ENCODE measurements at regions not wholly inside any gene's neighbourhood (a gene's known extent, or its start where the extent isn't known, plus 50 kb on each side); places are given as distances from the start of the nearest gene placed in this dataset.

DNA sequence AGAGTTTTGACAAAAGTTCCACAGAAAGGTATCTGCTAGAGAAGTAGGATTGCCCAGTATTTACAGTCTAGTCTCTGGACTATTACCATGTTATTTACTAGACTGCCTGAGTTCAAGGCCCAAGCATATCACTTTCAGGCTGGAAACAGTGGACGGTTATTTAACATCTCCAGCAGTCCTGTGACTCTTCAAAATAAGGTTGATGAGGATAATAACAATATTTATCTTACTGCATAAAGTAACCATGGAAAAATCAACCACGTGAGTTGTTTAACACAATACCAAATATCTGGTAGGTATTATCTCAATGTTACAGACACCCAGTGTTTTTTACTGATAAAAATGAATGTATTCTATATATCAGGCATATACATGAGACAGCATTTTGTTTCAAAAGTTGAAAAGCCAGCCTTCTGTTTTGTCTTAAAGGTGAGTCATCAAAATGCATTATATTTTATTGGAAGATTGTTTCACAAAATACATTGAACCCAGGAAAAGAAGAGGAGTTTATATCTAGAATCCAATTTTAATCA, 535.8 kb downstream of the TBL1XR1 start (continued):
- TF ChIP-seq, protein P1, sequence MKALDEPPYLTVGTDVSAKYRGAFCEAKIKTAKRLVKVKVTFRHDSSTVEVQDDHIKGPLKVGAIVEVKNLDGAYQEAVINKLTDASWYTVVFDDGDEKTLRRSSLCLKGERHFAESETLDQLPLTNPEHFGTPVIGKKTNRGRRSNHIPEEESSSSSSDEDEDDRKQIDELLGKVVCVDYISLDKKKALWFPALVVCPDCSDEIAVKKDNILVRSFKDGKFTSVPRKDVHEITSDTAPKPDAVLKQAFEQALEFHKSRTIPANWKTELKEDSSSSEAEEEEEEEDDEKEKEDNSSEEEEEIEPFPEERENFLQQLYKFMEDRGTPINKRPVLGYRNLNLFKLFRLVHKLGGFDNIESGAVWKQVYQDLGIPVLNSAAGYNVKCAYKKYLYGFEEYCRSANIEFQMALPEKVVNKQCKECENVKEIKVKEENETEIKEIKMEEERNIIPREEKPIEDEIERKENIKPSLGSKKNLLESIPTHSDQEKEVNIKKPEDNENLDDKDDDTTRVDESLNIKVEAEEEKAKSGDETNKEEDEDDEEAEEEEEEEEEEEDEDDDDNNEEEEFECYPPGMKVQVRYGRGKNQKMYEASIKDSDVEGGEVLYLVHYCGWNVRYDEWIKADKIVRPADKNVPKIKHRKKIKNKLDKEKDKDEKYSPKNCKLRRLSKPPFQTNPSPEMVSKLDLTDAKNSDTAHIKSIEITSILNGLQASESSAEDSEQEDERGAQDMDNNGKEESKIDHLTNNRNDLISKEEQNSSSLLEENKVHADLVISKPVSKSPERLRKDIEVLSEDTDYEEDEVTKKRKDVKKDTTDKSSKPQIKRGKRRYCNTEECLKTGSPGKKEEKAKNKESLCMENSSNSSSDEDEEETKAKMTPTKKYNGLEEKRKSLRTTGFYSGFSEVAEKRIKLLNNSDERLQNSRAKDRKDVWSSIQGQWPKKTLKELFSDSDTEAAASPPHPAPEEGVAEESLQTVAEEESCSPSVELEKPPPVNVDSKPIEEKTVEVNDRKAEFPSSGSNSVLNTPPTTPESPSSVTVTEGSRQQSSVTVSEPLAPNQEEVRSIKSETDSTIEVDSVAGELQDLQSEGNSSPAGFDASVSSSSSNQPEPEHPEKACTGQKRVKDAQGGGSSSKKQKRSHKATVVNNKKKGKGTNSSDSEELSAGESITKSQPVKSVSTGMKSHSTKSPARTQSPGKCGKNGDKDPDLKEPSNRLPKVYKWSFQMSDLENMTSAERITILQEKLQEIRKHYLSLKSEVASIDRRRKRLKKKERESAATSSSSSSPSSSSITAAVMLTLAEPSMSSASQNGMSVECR (CRISPR knock-in tag; IDR thresholded peaks at IDR 0.05), result no peak
- TF ChIP-seq TRIM24 (IDR thresholded peaks at IDR 0.05), result peak; percentile 85 to 94
- TF ChIP-seq ZKSCAN1 (IDR thresholded peaks at IDR 0.05; ENCODE audit: low read depth, low read length), result no peak
- TF ChIP-seq, protein P2, sequence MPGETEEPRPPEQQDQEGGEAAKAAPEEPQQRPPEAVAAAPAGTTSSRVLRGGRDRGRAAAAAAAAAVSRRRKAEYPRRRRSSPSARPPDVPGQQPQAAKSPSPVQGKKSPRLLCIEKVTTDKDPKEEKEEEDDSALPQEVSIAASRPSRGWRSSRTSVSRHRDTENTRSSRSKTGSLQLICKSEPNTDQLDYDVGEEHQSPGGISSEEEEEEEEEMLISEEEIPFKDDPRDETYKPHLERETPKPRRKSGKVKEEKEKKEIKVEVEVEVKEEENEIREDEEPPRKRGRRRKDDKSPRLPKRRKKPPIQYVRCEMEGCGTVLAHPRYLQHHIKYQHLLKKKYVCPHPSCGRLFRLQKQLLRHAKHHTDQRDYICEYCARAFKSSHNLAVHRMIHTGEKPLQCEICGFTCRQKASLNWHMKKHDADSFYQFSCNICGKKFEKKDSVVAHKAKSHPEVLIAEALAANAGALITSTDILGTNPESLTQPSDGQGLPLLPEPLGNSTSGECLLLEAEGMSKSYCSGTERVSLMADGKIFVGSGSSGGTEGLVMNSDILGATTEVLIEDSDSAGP (CRISPR knock-in tag; IDR thresholded peaks at IDR 0.05), result no peak
- TF ChIP-seq LCOR (CRISPR knock-in tag; IDR thresholded peaks at IDR 0.05), result no peak
- no peak for TF ChIP-seq CEBPG (CRISPR knock-in tag; IDR thresholded peaks at IDR 0.05)
- no peak for TF ChIP-seq CEBPG (tag; conservative IDR thresholded peaks at IDR 0.05 in 1 of 2, IDR thresholded peaks at IDR 0.05 in 1 of 2)
- no peak for TF ChIP-seq ZBED1 (IDR thresholded peaks at IDR 0.05)
- peak; percentile 90 for TF ChIP-seq STAT5A (IDR thresholded peaks at IDR 0.05; ENCODE audit: borderline replicate concordance, low read length)
- TF ChIP-seq, protein P3, sequence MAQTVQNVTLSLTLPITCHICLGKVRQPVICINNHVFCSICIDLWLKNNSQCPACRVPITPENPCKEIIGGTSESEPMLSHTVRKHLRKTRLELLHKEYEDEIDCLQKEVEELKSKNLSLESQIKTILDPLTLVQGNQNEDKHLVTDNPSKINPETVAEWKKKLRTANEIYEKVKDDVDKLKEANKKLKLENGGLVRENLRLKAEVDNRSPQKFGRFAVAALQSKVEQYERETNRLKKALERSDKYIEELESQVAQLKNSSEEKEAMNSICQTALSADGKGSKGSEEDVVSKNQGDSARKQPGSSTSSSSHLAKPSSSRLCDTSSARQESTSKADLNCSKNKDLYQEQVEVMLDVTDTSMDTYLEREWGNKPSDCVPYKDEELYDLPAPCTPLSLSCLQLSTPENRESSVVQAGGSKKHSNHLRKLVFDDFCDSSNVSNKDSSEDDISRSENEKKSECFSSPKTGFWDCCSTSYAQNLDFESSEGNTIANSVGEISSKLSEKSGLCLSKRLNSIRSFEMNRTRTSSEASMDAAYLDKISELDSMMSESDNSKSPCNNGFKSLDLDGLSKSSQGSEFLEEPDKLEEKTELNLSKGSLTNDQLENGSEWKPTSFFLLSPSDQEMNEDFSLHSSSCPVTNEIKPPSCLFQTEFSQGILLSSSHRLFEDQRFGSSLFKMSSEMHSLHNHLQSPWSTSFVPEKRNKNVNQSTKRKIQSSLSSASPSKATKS (CRISPR knock-in tag; IDR thresholded peaks at IDR 0.05), result no peak
- TF ChIP-seq ZKSCAN8 (CRISPR knock-in tag; IDR thresholded peaks at IDR 0.05), result peak; percentile 30; the same call in 1 of the 2 replicates
- TF ChIP-seq ZNF830 (CRISPR knock-in tag; IDR thresholded peaks at IDR 0.05), result no peak
- TF ChIP-seq, protein P4, sequence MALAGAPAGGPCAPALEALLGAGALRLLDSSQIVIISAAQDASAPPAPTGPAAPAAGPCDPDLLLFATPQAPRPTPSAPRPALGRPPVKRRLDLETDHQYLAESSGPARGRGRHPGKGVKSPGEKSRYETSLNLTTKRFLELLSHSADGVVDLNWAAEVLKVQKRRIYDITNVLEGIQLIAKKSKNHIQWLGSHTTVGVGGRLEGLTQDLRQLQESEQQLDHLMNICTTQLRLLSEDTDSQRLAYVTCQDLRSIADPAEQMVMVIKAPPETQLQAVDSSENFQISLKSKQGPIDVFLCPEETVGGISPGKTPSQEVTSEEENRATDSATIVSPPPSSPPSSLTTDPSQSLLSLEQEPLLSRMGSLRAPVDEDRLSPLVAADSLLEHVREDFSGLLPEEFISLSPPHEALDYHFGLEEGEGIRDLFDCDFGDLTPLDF (CRISPR knock-in tag; IDR thresholded peaks at IDR 0.05), result no peak
- TF ChIP-seq SMARCA4 (IDR thresholded peaks at IDR 0.05), result peak; percentile 96
- no peak for TF ChIP-seq CEBPB (tag; IDR thresholded peaks at IDR 0.05)
- TF ChIP-seq HDAC3 (IDR thresholded peaks at IDR 0.05; ENCODE audit: borderline replicate concordance, partially characterized antibody), result peak; percentile 93
- no peak for TF ChIP-seq ZEB2 (IDR thresholded peaks at IDR 0.05)
- no peak for TF ChIP-seq PRPF4 (IDR thresholded peaks at IDR 0.05; ENCODE audit: insufficient read depth, low read depth, low read length, poor library complexity, severe bottlenecking)
- TF ChIP-seq MCM7 (IDR thresholded peaks at IDR 0.05), result no peak
- no peak for TF ChIP-seq SIRT6 (IDR thresholded peaks at IDR 0.05; ENCODE audit: low read depth, low read length)
- TF ChIP-seq FOXM1 (IDR thresholded peaks at IDR 0.05; ENCODE audit: low read depth), result peak; percentile 92
- no peak for TF ChIP-seq FOXM1 (CRISPR knock-in tag; IDR thresholded peaks at IDR 0.05; ENCODE audit: low read depth)
- TF ChIP-seq CBX1 (IDR thresholded peaks at IDR 0.05; ENCODE audit: low read depth), result no peak

Data from K562 (cell line).